Neural progenitor cell (in vitro differentiated cells): ENCODE measurements at regions not wholly inside any gene's neighbourhood (a gene's known extent, or its start where the extent isn't known, plus 50 kb on each side); places are given as distances from the start of the nearest gene placed in this dataset.

ENCODE experiments used
- DNase-seq: peaks from one replicate; pipeline ENCODE4 v3.0.0-alpha.2; 2016; ENCODE audit warnings: low spot score
- H2AFZ ChIP-seq: fragments of 200-600 bp; sonication (generic); replicated peaks from 2 replicates; pipeline ENCODE4 v1.6.1; 2016; ENCODE audit warnings: antibody characterized with exemption
- H3F3A ChIP-seq: fragments of 200-600 bp; sonication (generic); 2 replicates; pipeline ENCODE4 v1.6.1; 2016; ENCODE audit warnings: antibody characterized with exemption, low read depth
- H3K27ac ChIP-seq: fragments of 200-600 bp; sonication (generic); 2 replicates; pipeline ENCODE4 v1.5.1; 2016; ENCODE audit warnings: mild to moderate bottlenecking
- H3K27me3 ChIP-seq: fragments of 200-600 bp; sonication (generic); 2 replicates; pipeline ENCODE4 v1.6.1; 2016; ENCODE audit warnings: mild to moderate bottlenecking, moderate library complexity
- H3K36me3 ChIP-seq: fragments of 200-600 bp; sonication (generic); 2 replicates; pipeline ENCODE4 v1.5.1; 2016
- H3K4me1 ChIP-seq: fragments of 200-600 bp; sonication (generic); 2 replicates; pipeline ENCODE4 v1.6.1; 2016; ENCODE audit warnings: mixed run types
- H3K4me2 ChIP-seq: fragments of 200-600 bp; sonication (generic); 2 replicates; pipeline ENCODE4 v1.6.1; 2016
- H3K4me3 ChIP-seq: fragments of 200-600 bp; sonication (generic); 2 replicates; pipeline ENCODE4 v1.5.1; 2016
- H3K79me2 ChIP-seq: fragments of 200-600 bp; sonication (generic); 2 replicates; pipeline ENCODE4 v1.6.1; 2016; ENCODE audit warnings: low read depth
- H3K9ac ChIP-seq: fragments of 200-600 bp; sonication (generic); 2 replicates; pipeline ENCODE4 v1.6.1; 2016
- H3K9me3 ChIP-seq: fragments of 200-600 bp; sonication (generic); 2 replicates; pipeline ENCODE4 v1.5.1; 2016; ENCODE audit warnings: low read depth
- H4K20me1 ChIP-seq: fragments of 200-600 bp; sonication (generic); 2 replicates; pipeline ENCODE4 v1.6.1; 2016; ENCODE audit warnings: low read depth
- H3K27ac Mint-ChIP-seq: 3 replicates; pipeline ENCODE4 v1.8.0; 2021; ENCODE audit warnings: mixed read lengths
- H3K27me3 Mint-ChIP-seq: 2 replicates; pipeline ENCODE4 v1.8.0; 2022; ENCODE audit warnings: low read depth, mild to moderate bottlenecking, inconsistent platforms, moderate library complexity, mixed read lengths; ENCODE audit not compliant: insufficient read depth
- H3K36me3 Mint-ChIP-seq: 3 replicates; pipeline ENCODE4 v1.8.0; 2021; ENCODE audit warnings: mixed read lengths
- H3K4me1 Mint-ChIP-seq: 3 replicates; pipeline ENCODE4 v1.8.0; 2021; ENCODE audit warnings: mixed read lengths
- H3K4me3 Mint-ChIP-seq: 3 replicates; pipeline ENCODE4 v1.8.0; 2021; ENCODE audit warnings: mild to moderate bottlenecking, moderate library complexity, mixed read lengths
- H3K9me3 Mint-ChIP-seq: 3 replicates; pipeline ENCODE4 v1.8.0; 2020; ENCODE audit warnings: mixed read lengths
- CTCF ChIP-seq: fragments of 200-600 bp; sonication (generic); IDR thresholded peaks from 2 replicates; pipeline ENCODE4 v1.5.1; 2017; ENCODE audit warnings: antibody characterized with exemption, mild to moderate bottlenecking
- EZH2 ChIP-seq: fragments of 200-600 bp; sonication (generic); IDR thresholded peaks from 2 replicates; pipeline ENCODE4 v1.6.1; 2017; ENCODE audit warnings: antibody characterized with exemption, mild to moderate bottlenecking, moderate library complexity
- EZH2phosphoT487 ChIP-seq: fragments of 200-600 bp; sonication (generic); IDR thresholded peaks from 2 replicates; pipeline ENCODE4 v1.6.1; 2017; ENCODE audit warnings: antibody characterized with exemption

- H3K36me3 ChIP-seq: no peaks in the 10 kb centered on the region
- no peak overlapping the region for H3K4me3 Mint-ChIP-seq
- no peak overlapping the region for H2AFZ ChIP-seq
- H3F3A ChIP-seq: no peaks in the 10 kb centered on the region
- H3K4me2 ChIP-seq: no peak overlapping the region
- H4K20me1 ChIP-seq: no peaks in the 10 kb centered on the region
- H3K27ac ChIP-seq: no peak overlapping the region
- TF ChIP-seq CTCF: no peak
- TF ChIP-seq EZH2phosphoT487: no peak
- TF ChIP-seq EZH2: no peak
- no peak for DNase-seq
- peaks cover 3% of the 10 kb centered on the region for H3K27me3 Mint-ChIP-seq
- H3K79me2 ChIP-seq: no peaks in the 10 kb centered on the region
- H3K4me3 ChIP-seq: no peak overlapping the region
- H3K4me1 ChIP-seq: no peaks in the 10 kb centered on the region
- H3K36me3 Mint-ChIP-seq: no peaks in the 10 kb centered on the region
- H3K9me3 ChIP-seq: no peaks in the 10 kb centered on the region
- peaks cover 7% of the 10 kb centered on the region for H3K9me3 Mint-ChIP-seq
- H3K4me1 Mint-ChIP-seq: no peaks in the 10 kb centered on the region
- H3K27me3 ChIP-seq: no peaks in the 10 kb centered on the region
- H3K27ac Mint-ChIP-seq: no peak overlapping the region
- H3K9ac ChIP-seq: no peak overlapping the region
Observed at GRCh38 chr18:73697353-73697752, 450.3 kb downstream of the FBXO15 start.

GRCh38 chr18:73696698-73697097 lies 450.9 kb downstream of the FBXO15 start:
- no peak overlapping the region for H3K27ac Mint-ChIP-seq
- H2AFZ ChIP-seq: no peak overlapping the region
- no peak for TF ChIP-seq EZH2
- no peak for TF ChIP-seq CTCF
- TF ChIP-seq EZH2phosphoT487: no peak
- H3K9me3 ChIP-seq: no peaks in the 10 kb centered on the region
- H3K36me3 ChIP-seq: no peaks in the 10 kb centered on the region
- no peak overlapping the region for H3K4me3 ChIP-seq
- H3K27ac ChIP-seq: no peak overlapping the region
- peaks cover 6% of the 10 kb centered on the region for H3K27me3 Mint-ChIP-seq
- H3K4me1 Mint-ChIP-seq: peaks cover 3% of the 10 kb centered on the region
- H3K4me1 ChIP-seq: no peaks in the 10 kb centered on the region
- H3K9ac ChIP-seq: no peak overlapping the region
- H3K9me3 Mint-ChIP-seq: peaks cover 11% of the 10 kb centered on the region
- no peaks in the 10 kb centered on the region for H4K20me1 ChIP-seq
- H3K4me2 ChIP-seq: no peak overlapping the region
- DNase-seq: no peak
- H3K27me3 ChIP-seq: no peaks in the 10 kb centered on the region
- no peaks in the 10 kb centered on the region for H3K79me2 ChIP-seq
- H3F3A ChIP-seq: no peaks in the 10 kb centered on the region
- H3K4me3 Mint-ChIP-seq: no peak overlapping the region
- H3K36me3 Mint-ChIP-seq: peaks cover 2% of the 10 kb centered on the region

- Histone ChIP-seq H3K27me3 (no peaks in the 10 kb centered on the region), H3K27ac (no peak overlapping the region), H3K36me3 (no peaks in the 10 kb centered on the region), H3K4me3 (no peak overlapping the region), H3K9me3 (no peaks in the 10 kb centered on the region), H3F3A (no peaks in the 10 kb centered on the region), H3K79me2 (no peaks in the 10 kb centered on the region), H2AFZ (no peak overlapping the region), H3K9ac (no peak overlapping the region), H3K4me2 (no peak overlapping the region), H4K20me1 (no peaks in the 10 kb centered on the region), H3K4me1 (no peaks in the 10 kb centered on the region)
- H3K9me3 Mint-ChIP-seq: peaks cover 14% of the 10 kb centered on the region
- H3K4me3 Mint-ChIP-seq: no peak overlapping the region
- TF ChIP-seq CTCF: no peak
- TF ChIP-seq EZH2: no peak
- no peak for TF ChIP-seq EZH2phosphoT487
- peaks cover 9% of the 10 kb centered on the region for H3K4me1 Mint-ChIP-seq
- H3K27me3 Mint-ChIP-seq: peaks cover 6% of the 10 kb centered on the region
- H3K27ac Mint-ChIP-seq: no peak overlapping the region
- H3K36me3 Mint-ChIP-seq: peaks cover 2% of the 10 kb centered on the region
- no peak for DNase-seq
Observed at GRCh38 chr18:73696171-73696570, 451.5 kb downstream of the FBXO15 start.

- no peak for TF ChIP-seq EZH2phosphoT487
- TF ChIP-seq CTCF: no peak
- TF ChIP-seq EZH2: no peak
- Histone ChIP-seq H3K4me2 (no peak overlapping the region), H3K27me3 (no peaks in the 10 kb centered on the region), H4K20me1 (no peaks in the 10 kb centered on the region), H3F3A (peaks cover 7% of the 10 kb centered on the region), H3K79me2 (no peaks in the 10 kb centered on the region), H3K4me3 (no peak overlapping the region), H3K4me1 (peaks cover 25% of the 10 kb centered on the region), H3K9ac (no peak overlapping the region), H3K27ac (no peak overlapping the region), H2AFZ (no peak overlapping the region), H3K36me3 (no peaks in the 10 kb centered on the region), H3K9me3 (no peaks in the 10 kb centered on the region)
- no peak for DNase-seq
- Mint-ChIP-seq H3K36me3 (peaks cover 2% of the 10 kb centered on the region), H3K27ac (no peak overlapping the region), H3K4me3 (no peak overlapping the region), H3K4me1 (peaks cover 37% of the 10 kb centered on the region), H3K27me3 (peaks cover 6% of the 10 kb centered on the region), H3K9me3 (peaks cover 14% of the 10 kb centered on the region)
Observed at GRCh38 chr18:73693091-73693490, 454.5 kb downstream of the FBXO15 start.
